Progenitor cell of endocrine pancreas (in vitro differentiated cells): ENCODE measurements at regions not wholly inside any gene's neighbourhood (a gene's known extent, or its start where the extent isn't known, plus 50 kb on each side); places are given as distances from the start of the nearest gene placed in this dataset.
A peak's percentile ranks its signal among the peaks of the same experiment; 100 is the strongest.

ENCODE experiments used
- DNase-seq: peaks from one replicate; pipeline ENCODE4 v3.0.0; 2021; ENCODE audit warnings: low spot score; ENCODE audit not compliant: unreplicated experiment
- H3K27ac Mint-ChIP-seq: 2 replicates; pipeline ENCODE4 v1.8.0; 2021; ENCODE audit warnings: mild to moderate bottlenecking, moderate library complexity, mixed read lengths
- H3K27me3 Mint-ChIP-seq: 2 replicates; pipeline ENCODE4 v1.8.0; 2021; ENCODE audit warnings: mixed read lengths
- H3K36me3 Mint-ChIP-seq: 2 replicates; pipeline ENCODE4 v1.8.0; 2022; ENCODE audit warnings: mixed read lengths; ENCODE audit not compliant: insufficient read depth
- H3K4me1 Mint-ChIP-seq: 2 replicates; pipeline ENCODE4 v1.8.0; 2021; ENCODE audit warnings: low read depth, mixed read lengths
- H3K4me3 Mint-ChIP-seq: 2 replicates; pipeline ENCODE4 v1.8.0; 2021; ENCODE audit warnings: low read depth, mild to moderate bottlenecking, moderate library complexity, mixed read lengths
- H3K9me3 Mint-ChIP-seq: 2 replicates; pipeline ENCODE4 v1.8.0; 2021; ENCODE audit warnings: low read depth, mixed read lengths
- CTCF ChIP-seq: fragments of 200-600 bp; sonication (generic); IDR thresholded peaks from one replicate; pipeline ENCODE4 v1.5.0; 2021; ENCODE audit warnings: antibody characterized with exemption, mild to moderate bottlenecking; ENCODE audit not compliant: unreplicated experiment

- Mint-ChIP-seq H3K4me1 (no peaks in the 10 kb centered on the region), H3K36me3 (peaks cover 2% of the 10 kb centered on the region), H3K9me3 (peaks cover 3% of the 10 kb centered on the region), H3K27ac (no peak overlapping the region), H3K27me3 (peaks cover 5% of the 10 kb centered on the region), H3K4me3 (no peak overlapping the region)
- no peak for TF ChIP-seq CTCF
- no peak for DNase-seq
Observed at GRCh38 chr1:57704811-57705210, 281.0 kb upstream of the DAB1 start.

- Mint-ChIP-seq H3K4me1 (no peaks in the 10 kb centered on the region), H3K27ac (no peak overlapping the region), H3K36me3 (peaks cover 2% of the 10 kb centered on the region), H3K4me3 (no peak overlapping the region), H3K27me3 (peaks cover 5% of the 10 kb centered on the region), H3K9me3 (peaks cover 3% of the 10 kb centered on the region)
- TF ChIP-seq CTCF, result no peak
- no peak for DNase-seq
Observed at GRCh38 chr1:57704231-57704630, 280.4 kb upstream of the DAB1 start.

GRCh38 chr1:57696904-57697303 lies 273.0 kb upstream of the DAB1 start:
- no peak for DNase-seq
- Mint-ChIP-seq H3K4me1 (peaks cover 11% of the 10 kb centered on the region), H3K27me3 (peaks cover 2% of the 10 kb centered on the region), H3K9me3 (peaks cover 11% of the 10 kb centered on the region), H3K27ac (no peak overlapping the region), H3K36me3 (peaks cover 2% of the 10 kb centered on the region), H3K4me3 (no peak overlapping the region)
- no peak for TF ChIP-seq CTCF

- TF ChIP-seq CTCF, result no peak
- H3K9me3 Mint-ChIP-seq, result peaks cover 11% of the 10 kb centered on the region
- H3K27ac Mint-ChIP-seq, result peak overlapping the region; percentile 1
- H3K36me3 Mint-ChIP-seq, result peaks cover 2% of the 10 kb centered on the region
- peaks cover 2% of the 10 kb centered on the region for H3K27me3 Mint-ChIP-seq
- peaks cover 11% of the 10 kb centered on the region for H3K4me1 Mint-ChIP-seq
- no peak for DNase-seq
- H3K4me3 Mint-ChIP-seq, result no peak overlapping the region
Observed at GRCh38 chr1:57696043-57696442, 272.2 kb upstream of the DAB1 start.

GRCh38 chr1:57686306-57686705 lies 262.4 kb upstream of the DAB1 start:
- H3K4me1 Mint-ChIP-seq, result no peaks in the 10 kb centered on the region
- no peaks in the 10 kb centered on the region for H3K36me3 Mint-ChIP-seq
- no peak for TF ChIP-seq CTCF
- H3K27me3 Mint-ChIP-seq, result peaks cover 5% of the 10 kb centered on the region
- no peak for DNase-seq
- peaks cover 23% of the 10 kb centered on the region for H3K9me3 Mint-ChIP-seq
- no peak overlapping the region for H3K4me3 Mint-ChIP-seq
- H3K27ac Mint-ChIP-seq, result no peak overlapping the region
